Gastrocnemius medialis (tissue), 4 donors: ENCODE measurements at regions not wholly inside any gene's neighbourhood (a gene's known extent, or its start where the extent isn't known, plus 50 kb on each side); places are given as distances from the start of the nearest gene placed in this dataset.
"Not testable (repeated sequence)": the region's sequence is repeated elsewhere in the genome, so short reads cannot be mapped to it uniquely, and the experiment has no call there.

Experiments
- CTCF ChIP-seq, 5 experiments: fragments of 450-650 bp in 3 of 5; fragments of 200-600 bp in 2 of 5; sonication (generic) in 2 of 5; IDR thresholded peaks in 4 of 5; conservative IDR thresholded peaks in 1 of 5; 1 replicate in 4 of 5; 2 replicates in 1 of 5; pipeline ENCODE4 v1.5.1; 2016 to 2019; ENCODE audit warnings: antibody characterized with exemption in 5 of 5, mild to moderate bottlenecking in 3 of 5, moderate library complexity in 3 of 5
- POLR2A ChIP-seq, 2 donors: fragments of 450-650 bp; IDR thresholded peaks; one replicate each; pipeline ENCODE4 v1.6.1; 2017; ENCODE audit warnings: antibody characterized with exemption in 2 of 2, mild to moderate bottlenecking in 2 of 2, moderate library complexity in 2 of 2

- not testable (repeated sequence) for TF ChIP-seq CTCF (IDR thresholded peaks at IDR 0.05 in 4 of 5, conservative IDR thresholded peaks at IDR 0.05 in 1 of 5); POLR2A (IDR thresholded peaks at IDR 0.05)
Measured at GRCh38 chr5:179400435-179400834, 55.2 kb upstream of the ADAMTS2 start.
